HG03571 (cell line): ENCODE measurements at regions not wholly inside any gene's neighbourhood (a gene's known extent, or its start where the extent isn't known, plus 50 kb on each side); places are given as distances from the start of the nearest gene placed in this dataset.

Experiments used
- ATAC-seq: cut with Tn5 transposase; IDR thresholded peaks from one replicate; pipeline ENCODE4 v1.9.1; 2021; ENCODE audit not compliant: unreplicated experiment

DNA sequence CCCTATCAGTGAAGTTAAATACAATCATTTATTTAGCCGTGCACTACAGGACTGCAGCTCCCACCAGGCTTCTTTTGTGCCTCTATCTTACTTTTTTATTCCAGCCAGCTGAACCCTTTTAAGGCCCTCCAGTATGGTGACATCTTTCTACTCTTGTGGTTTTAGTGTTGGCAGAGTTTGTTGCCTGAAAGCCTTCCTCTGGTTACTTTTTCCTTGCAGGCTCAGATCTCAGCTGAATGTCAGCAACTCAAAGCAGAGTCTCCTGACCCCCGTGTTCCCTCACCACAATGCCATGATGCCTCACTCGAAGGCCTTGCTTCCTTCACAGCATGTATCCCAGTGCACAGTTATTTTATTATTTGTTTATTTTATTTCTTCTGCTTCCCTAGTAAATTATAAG lies 818.9 kb upstream of the LCORL start:
- ATAC-seq, result no peak

DNA sequence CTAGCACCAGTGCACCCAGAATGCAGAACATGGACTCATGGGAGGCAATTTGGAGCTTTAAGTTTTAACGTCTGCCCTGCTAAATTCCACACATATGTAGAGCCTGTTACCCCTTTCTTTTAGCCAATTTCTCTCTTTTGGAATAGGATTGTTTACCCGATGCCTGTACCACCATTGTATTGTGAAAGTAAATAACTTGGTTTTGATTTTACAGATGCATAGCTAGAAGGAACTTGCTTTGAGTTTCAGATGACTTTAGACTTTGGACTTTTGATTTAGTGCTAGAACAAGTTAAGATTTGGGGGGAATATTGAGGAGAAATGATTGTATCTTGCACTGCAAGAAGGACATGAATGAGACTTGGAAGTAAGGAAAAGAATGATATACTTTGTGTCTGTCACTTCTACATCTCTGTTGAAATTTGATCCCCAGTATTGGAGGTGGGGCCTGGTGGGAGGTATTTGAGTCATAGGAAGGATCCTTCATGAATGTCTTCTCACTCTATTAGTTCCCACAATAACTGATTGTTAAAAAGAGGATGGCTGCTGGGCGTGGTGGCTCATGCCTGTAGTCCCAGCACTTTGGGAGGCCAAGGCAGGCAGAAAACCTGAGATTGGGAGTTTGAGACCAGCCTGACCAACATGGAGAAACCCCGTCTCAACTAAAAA lies 794.8 kb upstream of the LCORL start:
- ATAC-seq, result no peak

DNA sequence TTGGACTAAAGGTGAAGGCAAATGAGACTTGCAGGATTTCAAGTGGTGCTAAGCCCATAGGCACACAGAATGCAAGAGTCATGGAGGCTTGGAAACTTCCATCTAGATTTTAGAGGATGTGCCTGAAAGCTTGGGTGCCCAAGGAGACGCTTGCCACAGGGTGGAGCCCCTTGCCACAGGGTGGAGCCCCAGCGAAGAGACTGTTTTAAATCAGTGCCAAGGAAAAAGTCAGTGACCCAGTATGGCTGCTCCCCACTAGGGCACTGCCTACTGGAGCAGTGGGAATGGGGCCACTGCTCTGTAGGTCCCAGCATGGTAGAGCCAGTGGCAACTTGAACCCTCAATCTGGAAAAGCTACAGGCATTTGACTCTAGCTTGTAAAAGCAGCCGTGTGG lies 794.2 kb upstream of the LCORL start:
- ATAC-seq, result no peak

DNA sequence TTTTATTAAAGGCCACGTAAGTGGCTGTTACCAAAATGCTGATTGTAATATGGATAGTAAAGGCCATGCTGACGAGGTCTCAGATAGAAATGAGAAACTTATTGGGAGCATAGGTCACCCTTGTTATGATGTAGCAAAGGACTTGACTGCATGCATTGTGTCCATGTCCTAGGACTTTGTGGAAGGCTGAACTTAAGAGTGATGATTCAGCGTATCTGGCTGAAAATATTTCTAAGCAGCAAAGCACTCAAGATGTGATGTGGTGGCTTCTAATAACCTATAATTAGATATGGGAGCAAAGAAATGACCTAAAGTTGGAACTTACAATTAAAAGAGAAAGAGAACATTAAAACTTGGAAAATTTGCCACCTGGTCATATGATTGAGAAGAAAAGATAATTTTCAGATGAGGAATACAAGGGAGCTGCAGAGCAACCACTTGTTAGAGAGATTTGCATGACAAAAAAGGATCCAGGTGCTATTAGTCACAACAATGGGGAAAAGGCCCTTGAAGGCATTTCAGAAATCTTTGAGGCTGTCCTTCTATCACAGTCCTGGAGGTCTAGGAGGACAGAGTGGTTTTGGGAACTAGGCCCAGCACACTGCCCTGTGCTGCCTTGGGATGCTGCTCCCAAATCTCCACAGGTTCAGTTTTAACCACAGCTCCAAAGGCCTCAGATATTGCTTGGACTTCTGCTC lies 793.7 kb upstream of the LCORL start:
- no peak for ATAC-seq

DNA sequence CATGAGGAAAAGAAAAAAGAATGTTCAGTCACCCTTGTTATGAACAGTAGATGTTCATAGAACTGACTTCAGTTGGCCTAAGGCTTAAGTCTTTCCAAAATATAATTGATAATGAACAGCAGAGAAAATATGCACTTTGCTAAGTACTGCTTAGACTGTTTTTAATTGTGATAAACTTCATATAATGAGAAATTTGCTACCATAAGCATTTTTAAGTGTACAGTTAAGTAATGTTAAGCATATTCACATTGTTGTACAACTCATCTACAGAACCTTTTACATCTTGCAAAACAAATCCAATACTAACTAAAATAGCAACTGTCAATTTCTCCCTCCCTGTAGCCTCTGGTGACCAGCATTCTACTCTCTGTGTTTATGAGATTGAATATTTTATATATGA lies 792.2 kb upstream of the LCORL start:
- ATAC-seq, result no peak

DNA sequence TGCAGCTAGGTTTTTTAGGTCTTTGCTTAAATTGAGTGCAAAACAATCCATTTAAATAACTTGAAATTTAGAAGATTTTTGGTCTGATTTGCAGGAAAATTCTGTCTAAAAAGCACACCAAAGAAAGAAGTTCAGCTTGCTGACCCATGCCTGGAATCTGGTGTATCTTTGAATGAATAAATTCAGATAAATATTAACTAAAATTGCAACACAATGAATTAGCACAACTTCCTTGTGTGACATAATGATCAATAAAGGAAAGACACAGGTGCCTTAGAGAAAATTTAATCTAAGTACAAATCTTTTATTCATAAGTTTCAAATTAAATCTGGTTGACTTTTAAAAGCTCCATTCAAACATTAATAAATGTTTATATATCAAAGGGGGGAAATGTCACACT lies 791.5 kb upstream of the LCORL start:
- ATAC-seq, result no peak

DNA sequence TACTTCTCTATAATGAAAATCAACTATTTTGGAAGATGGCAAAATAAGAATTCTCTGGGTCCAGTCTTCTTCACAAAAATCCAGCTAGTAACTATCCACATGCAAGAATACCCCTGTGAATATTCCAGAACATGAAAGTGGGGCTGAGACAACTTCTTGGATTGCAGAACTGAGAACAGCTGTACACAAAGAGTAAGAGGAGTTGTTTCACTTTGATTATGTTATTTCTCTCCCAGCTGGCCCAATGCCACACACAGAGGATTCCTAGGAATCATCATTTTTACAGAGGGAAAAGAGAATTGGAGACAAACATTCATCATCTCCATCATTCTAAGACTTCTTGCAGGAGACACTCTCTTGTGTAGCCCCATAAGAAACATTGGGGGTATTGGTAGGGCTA lies 782.2 kb upstream of the LCORL start:
- no peak for ATAC-seq

DNA sequence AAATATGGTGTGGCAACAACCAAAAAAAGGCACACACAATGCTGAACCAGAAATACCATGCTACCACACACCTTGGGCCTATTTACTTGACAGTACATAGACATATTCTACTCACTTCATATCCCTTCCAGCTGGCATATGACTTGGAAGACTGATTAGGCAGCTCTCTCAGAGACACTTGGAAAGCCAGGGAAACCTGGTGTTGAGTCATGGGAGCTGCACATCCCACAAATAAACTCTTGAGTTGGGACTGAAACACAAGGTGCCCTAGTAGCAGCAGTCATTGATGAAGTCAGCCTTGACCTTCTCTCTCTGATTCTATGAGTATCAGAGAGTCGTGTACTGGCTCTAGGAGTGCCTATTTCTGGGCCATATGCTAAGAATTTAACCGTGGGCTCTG lies 776.6 kb upstream of the LCORL start:
- no peak for ATAC-seq

DNA sequence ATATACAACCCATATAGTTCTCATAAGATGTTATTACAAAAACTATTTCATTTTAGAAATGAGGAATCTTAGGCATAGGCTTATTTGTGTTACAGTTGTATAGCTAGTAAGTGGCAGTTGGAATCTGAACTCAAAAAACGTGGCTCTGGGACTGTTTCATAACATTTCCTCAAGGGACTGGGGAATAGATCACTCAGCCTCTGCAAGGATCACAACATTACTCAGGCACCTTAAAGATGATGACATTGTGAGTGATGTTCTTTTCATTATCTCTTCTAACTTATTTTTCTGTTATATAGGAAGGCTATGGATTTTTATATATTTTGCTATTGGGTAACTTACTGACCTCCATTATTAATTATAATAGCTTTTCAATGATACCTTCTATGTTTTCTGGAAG lies 774.2 kb upstream of the LCORL start:
- no peak for ATAC-seq

DNA sequence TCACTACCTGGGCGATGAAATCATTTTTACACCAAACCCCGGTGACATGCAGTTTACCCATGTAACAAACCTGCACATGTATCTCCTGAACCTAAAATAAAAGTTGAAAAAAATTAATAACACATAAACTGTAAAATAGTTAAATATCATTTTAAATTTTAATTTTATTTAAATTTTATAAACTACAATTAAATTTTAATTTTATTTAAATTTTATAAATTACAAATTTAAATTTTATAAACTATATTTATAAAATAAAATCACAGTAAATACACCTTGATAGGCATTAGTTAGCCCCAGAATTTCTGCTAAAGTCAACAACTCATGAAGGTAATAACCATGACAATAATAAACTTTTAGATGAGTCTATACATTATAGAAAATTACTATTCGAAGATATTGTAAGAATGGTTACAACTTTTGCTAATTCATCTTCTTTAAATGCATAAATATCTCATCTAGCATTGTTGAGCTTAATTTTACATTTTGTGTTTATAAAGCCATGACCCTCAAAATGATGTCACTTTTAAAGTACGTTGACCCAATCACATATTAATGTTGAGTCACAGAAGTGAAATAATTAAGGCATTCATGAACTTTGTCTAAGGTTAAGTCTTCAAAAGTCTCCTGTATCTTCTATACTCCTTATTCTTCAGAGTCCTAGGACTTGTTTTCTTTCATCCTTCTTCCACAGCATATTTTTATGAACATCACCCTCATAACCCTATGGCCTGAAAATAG lies 755.8 kb upstream of the LCORL start:
- ATAC-seq, result no peak

DNA sequence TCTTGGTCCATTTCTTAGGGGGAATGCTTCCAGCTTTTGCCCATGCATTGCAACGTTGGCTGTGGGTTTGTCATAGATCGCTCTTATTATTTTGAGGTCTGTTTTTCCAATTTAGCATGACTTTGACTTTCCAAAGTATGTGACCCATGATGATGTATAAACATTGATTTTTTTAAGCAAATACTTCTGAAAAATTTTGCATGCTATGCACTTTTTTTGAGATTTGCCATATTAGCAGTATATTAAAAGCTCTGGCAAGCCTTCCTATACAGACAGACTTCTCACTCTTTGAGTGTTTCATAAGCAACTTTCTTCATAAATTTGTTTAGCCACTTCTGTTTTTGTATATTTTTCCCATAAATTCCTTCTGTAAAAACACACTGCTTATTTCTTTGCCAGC lies 746.4 kb upstream of the LCORL start:
- ATAC-seq, result no peak

DNA sequence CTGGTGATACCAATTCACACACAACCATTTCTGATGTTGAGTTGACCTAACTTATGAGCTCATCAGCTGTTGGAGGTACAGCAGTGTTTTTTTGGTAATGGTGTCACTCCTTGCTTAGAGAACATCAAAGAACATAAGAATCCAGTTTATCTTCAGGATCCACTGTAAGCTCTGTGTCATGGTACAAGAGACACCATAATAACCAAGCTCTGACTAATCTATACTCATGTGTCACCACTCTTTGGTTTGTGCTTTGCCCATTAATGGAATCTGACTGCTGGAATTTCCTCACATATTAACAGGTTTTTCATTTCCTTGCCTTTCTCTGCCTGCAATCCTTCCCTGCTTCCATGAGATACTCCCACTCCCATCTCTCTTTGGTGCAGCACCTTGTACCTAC lies 735.1 kb upstream of the LCORL start:
- ATAC-seq, result no peak

DNA sequence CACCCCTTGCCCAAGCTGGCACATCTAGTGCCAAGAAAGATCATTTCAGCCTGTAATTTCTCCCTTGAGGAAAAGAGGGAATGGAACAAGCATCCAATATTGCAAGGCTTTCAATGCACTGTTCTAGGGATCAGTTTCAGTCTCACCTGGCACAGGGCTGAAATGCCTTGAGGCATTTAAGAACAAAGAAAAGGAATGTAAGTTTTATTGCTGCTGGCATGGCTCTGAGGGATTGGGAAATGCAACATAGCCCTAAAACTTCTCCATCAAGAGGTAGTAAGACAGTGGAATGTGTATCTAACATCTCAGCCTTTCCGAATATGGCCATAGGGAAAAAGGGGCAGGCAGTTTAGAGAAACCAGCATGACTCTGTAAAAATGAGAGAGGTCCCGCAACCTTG lies 732.6 kb upstream of the LCORL start:
- ATAC-seq, result no peak

DNA sequence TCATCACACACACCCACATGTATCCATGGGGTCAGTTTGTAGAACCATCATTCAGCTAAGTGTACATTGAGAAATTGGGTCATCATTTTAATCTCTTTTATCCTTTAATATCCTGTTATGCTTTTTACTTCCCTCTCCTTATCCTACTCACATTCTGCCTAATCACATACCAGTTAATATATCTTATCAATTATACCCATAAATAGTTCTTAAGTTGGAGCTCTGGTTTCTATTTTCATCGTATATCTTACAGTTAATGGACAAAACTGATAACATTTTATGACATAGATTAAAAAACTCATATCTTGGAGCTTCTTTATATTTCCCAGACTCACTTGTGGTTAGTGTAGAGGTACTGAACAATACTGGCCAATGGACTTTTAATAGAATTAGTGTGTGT lies 729.5 kb upstream of the LCORL start:
- no peak for ATAC-seq

DNA sequence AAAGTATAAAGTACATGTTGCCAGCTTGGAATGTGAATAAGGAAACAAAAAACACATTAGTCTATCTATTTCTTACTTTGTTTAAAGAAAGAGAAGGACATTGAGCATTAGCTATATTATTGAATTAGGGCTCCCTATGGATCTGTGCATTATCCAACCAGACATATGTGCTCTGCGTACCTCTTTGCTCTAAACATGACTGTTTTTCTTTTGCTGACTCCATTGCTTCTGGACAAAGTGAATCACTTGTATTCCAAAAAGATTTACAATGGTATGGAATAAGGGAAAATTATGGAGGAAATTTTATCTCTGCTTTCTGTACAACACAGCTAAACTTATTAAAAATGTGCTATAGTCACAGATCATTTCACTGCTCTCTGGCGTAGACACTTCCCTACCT lies 727.8 kb upstream of the LCORL start:
- no peak for ATAC-seq

DNA sequence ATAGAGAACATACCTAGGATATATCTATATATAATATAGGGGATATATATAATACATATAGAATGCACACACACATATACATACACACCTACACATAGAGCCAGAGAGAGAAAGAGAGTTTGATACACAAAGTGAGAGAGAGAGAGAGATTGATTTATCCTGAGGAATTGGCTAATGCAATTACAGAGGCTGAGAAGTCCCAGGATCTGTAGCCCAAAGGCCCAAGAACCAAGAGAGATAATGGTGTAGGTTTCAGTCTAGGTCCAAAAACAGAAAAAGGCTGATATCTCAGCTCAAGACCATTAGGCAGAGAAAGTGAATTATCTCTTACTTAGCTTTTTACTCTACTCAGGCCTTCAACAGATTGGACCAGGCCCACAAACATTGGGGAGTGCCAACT lies 715.0 kb upstream of the LCORL start:
- ATAC-seq, result no peak

DNA sequence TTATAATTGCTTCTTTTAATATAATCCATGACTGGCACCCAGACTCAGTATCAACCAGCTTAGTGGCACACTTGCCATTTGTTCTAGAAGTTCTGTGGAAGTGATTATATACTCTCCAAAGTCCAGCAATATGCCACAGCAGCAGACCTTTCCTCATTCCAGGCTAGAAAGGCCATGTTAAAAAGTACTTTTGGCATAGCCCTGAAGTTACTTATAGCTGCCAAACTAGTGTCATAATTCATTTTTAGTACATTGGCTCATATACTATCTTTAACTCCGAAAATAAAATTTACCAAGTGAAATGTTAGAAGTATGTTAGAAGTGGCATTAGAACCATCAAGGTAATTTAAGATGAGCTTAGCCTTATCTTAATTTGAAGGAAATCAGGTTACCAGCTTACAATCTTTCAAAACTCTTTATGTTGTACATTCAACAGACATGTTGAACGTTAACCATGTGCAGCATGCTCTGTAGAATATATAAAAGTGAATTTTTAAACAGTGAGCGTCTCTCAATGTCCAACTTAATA lies 714.2 kb upstream of the LCORL start:
- no peak for ATAC-seq

DNA sequence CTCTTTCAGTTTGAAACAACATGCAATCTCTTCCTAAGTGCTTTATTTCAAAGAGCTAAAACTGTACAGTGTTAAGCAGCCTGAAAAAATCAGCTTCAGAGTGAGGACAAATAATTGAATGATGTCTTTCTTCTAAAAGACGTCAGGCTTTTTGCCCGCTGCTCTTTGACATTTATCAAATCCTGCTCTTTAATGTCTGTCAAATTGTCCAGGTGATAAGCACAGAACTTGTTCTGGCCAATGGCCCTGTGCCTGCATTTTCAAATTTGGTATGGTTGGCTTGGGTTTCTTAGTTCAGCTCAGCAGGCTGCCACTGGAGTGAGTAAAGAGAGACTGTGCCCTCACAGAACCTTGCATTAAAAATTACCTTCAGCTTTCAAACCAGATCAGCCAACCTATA lies 712.9 kb upstream of the LCORL start:
- no peak for ATAC-seq

DNA sequence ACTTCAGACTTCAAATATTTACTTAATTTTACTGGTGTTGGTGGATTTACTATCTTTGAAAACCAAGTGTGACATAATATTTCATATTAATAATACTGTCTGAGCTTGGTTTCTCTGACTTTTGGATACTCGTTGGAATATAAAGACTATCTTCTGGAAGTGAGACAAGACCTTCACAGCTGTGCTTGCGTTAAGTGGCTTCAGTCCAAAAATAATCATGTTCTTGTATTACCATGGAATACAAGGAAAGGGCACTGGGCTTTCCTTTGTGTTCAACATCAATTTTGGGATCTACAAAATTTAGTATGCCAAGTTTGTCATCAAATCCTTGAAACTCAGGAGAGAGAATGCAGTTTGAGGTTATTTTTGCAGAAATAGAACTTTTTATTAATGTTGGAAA lies 712.4 kb upstream of the LCORL start:
- no peak for ATAC-seq

DNA sequence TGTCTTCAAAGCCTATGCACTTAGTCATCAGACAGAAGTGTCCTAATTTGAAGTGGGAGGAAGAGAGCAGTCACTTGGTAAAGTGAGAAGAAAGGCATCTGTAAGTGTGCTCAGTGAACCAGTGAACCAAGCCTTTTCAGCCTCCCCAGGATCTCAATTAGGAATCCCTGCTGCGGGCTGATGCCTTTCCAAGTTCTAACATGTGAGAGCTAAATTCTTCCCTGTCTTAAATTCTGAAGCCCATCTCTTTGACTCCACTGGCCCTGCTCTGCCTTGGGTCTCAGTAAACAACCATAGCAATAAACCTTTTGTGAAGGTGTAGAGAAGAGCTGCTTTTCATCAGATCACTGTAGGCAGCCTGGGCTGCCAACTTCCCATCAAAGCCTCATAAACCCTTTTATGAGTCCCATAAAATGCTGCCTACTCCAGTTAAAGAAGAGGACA lies 701.2 kb upstream of the LCORL start:
- ATAC-seq, result no peak

DNA sequence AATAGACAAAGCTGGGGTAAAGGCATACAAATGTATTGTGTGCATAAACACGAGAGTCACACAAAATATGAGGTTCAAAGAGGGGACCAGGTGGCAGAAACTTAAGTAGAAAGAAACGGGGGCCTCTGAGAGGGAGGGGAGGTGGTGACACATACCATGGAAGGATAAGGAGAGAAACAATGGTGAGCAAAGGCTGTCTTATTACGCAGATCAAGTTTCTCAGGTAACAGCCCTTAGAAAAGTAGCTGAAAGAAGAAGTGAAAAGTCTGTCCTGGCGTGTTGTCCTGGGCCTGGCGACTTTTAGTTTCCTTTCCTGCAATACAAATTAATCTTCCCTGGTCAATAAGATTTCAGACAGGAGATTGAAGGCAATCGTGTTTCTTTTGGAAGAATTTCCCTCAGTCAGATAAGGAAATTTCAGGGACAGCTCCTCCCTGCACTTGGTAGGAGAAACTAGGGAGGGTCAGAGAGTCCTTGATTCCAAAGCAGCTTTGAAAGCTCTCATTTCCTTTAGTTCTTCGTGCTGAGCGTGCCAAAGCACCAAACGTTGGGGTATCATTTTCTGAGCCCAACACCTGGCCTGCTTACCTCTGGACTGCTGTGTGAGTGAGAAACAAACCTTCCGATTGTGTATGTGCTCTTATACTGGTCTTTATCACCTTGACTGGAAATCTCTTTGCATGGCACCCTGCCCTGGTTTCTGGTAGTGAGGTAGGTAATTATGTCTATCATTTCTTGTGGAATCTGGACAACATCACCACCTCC lies 676.7 kb upstream of the LCORL start:
- no peak for ATAC-seq
